Psoas muscle (tissue), 7 donors: ENCODE measurements at regions not wholly inside any gene's neighbourhood (a gene's known extent, or its start where the extent isn't known, plus 50 kb on each side); places are given as distances from the start of the nearest gene placed in this dataset.

Experiments used
- ATAC-seq, 4 donors: fragments of 200-7000 bp; cut with Tn5 transposase; one replicate each; pipeline ENCODE4 v1.9.1; 2020; ENCODE audit warnings: moderate library complexity in 3 of 4, mild to moderate bottlenecking in 2 of 4
- DNase-seq, 2 donors: peaks; one replicate each; pipeline ENCODE4 v3.0.0-alpha.2; 2020
- H3K27ac ChIP-seq: fragments of 200-600 bp; one replicate; pipeline ENCODE4 v1.8.0; 2022
- H3K27me3 ChIP-seq, 3 donors: fragments of 200-600 bp in 1 of 3; one replicate each; pipeline versions ENCODE4 v1.6.1 to v1.8.0; 2013 to 2022; ENCODE audit warnings: low read length in 2 of 3, mild to moderate bottlenecking in 2 of 3, moderate library complexity in 1 of 3; ENCODE audit not compliant: insufficient read depth in 3 of 3
- H3K36me3 ChIP-seq, 2 donors: fragments of 200-600 bp in 1 of 2; one replicate each; pipeline versions ENCODE4 v1.6.1 to v1.8.0; 2013 to 2022; ENCODE audit warnings: low read depth in 1 of 2, mild to moderate bottlenecking in 1 of 2, moderate library complexity in 1 of 2; ENCODE audit not compliant: insufficient read depth in 1 of 2
- H3K4me1 ChIP-seq: fragments of 200-600 bp; one replicate; pipeline ENCODE4 v1.8.0; 2022
- H3K4me3 ChIP-seq: fragments of 200-600 bp; one replicate; pipeline ENCODE4 v1.8.0; 2022; ENCODE audit warnings: mild to moderate bottlenecking
- H3K9me3 ChIP-seq: fragments of 200-600 bp; one replicate; pipeline ENCODE4 v1.8.0; 2022
- CTCF ChIP-seq: fragments of 200-600 bp; IDR thresholded peaks from one replicate; pipeline ENCODE4 v1.8.0; 2022; ENCODE audit warnings: antibody characterized with exemption
- WGBS, 3 donors: extraction: QIAGEN DNeasy Blood & Tissue Kit; methylation state at CpG; one replicate each; pipeline versions ENCODE4 v1.1.6 to v1.1.7; 2013; 5-methylcytosine and 5-hydroxymethylcytosine counted together
- intact Hi-C, 2 donors: fragments of 100-400 bp; cut with DNase I; formaldehyde crosslinking; loops; one replicate each; pipeline versions ENCODE4 v1.11.0 to v1.14.2; 2022
- donor health status: healthy with polysubstance abuse.
- donor health status: DM: no; HTN: no; CAD: no; lungs with moderate emphysema.
- donor health status: Bipolar disorder and iron deficiency.
- donor health status: healthy.
- donor health status: DM: yes; HTN: yes; CAD: no.
- donor health status: DM: no; HTN: no; CAD: no.
- donor health status: DM: yes; HTN: yes; CAD: no.

GRCh38 chr15:81567924-81568323 lies 193.9 kb upstream of the TMC3 start:
- no peak for ATAC-seq
- no peak overlapping the region for H3K27ac ChIP-seq
- intact Hi-C loops, result no loop called here
- no peaks in the 10 kb centered on the region for H3K36me3 ChIP-seq
- no peak overlapping the region for H3K4me3 ChIP-seq
- H3K27me3 ChIP-seq, result peaks cover 0 to 3% (median 0%) of the 10 kb centered on the region in 3 donors
- WGBS, 3 donors, result 69 to 78% (median 75%) methylated on average over 4 of the region's 4 CpGs
- H3K4me1 ChIP-seq, result no peaks in the 10 kb centered on the region
- no peak for TF ChIP-seq CTCF
- H3K9me3 ChIP-seq, result no peaks in the 10 kb centered on the region
- no peak for DNase-seq

GRCh38 chr15:81562986-81563385 lies 189.0 kb upstream of the TMC3 start:
- Histone ChIP-seq H3K4me1 (no peaks in the 10 kb centered on the region), H3K27me3 (peaks cover 0 to 3% (median 3%) of the 10 kb centered on the region in 3 donors), H3K36me3 (no peaks in the 10 kb centered on the region), H3K4me3 (no peak overlapping the region), H3K9me3 (no peaks in the 10 kb centered on the region), H3K27ac (no peak overlapping the region)
- 13 to 20% (median 17%) methylated on average over 2 of the region's 2 CpGs for WGBS, 3 donors
- intact Hi-C loops, result no loop called here
- DNase-seq (no peak), ATAC-seq (no peak)
- no peak for TF ChIP-seq CTCF

GRCh38 chr15:81560405-81560804 lies 186.4 kb upstream of the TMC3 start:
- intact Hi-C loops, result no loop called here
- DNase-seq, result no peak
- no peak for ATAC-seq
- 60 to 74% (median 72%) methylated on average over 1 of the region's 1 CpG for WGBS, 3 donors
- no peak for TF ChIP-seq CTCF
- Histone ChIP-seq H3K4me3 (no peak overlapping the region), H3K4me1 (no peaks in the 10 kb centered on the region), H3K27me3 (peaks cover 0 to 3% (median 3%) of the 10 kb centered on the region in 3 donors), H3K27ac (no peak overlapping the region), H3K36me3 (no peaks in the 10 kb centered on the region), H3K9me3 (no peaks in the 10 kb centered on the region)

GRCh38 chr15:81558056-81558455 lies 184.0 kb upstream of the TMC3 start:
- H3K27ac ChIP-seq, result no peak overlapping the region
- H3K4me1 ChIP-seq, result no peaks in the 10 kb centered on the region
- TF ChIP-seq CTCF, result no peak
- H3K9me3 ChIP-seq, result no peaks in the 10 kb centered on the region
- H3K27me3 ChIP-seq, result peaks cover 0 to 3% (median 0%) of the 10 kb centered on the region in 3 donors
- WGBS, 3 donors, result 83 to 86% (median 84%) methylated on average over 2 of the region's 2 CpGs
- intact Hi-C loops, result no loop called here
- H3K4me3 ChIP-seq, result no peak overlapping the region
- ATAC-seq (no peak), DNase-seq (no peak)
- H3K36me3 ChIP-seq, result no peaks in the 10 kb centered on the region

GRCh38 chr15:81555346-81555745 lies 181.3 kb upstream of the TMC3 start:
- Histone ChIP-seq H3K36me3 (no peaks in the 10 kb centered on the region), H3K9me3 (no peaks in the 10 kb centered on the region), H3K27me3 (peaks cover 0 to 3% (median 0%) of the 10 kb centered on the region in 3 donors), H3K4me3 (no peak overlapping the region), H3K27ac (no peak overlapping the region), H3K4me1 (no peaks in the 10 kb centered on the region)
- intact Hi-C loops, result no loop called here
- no peak for TF ChIP-seq CTCF
- ATAC-seq (no peak), DNase-seq (no peak)
- 91 to 93% (median 93%) methylated on average over 4 of the region's 4 CpGs for WGBS, 3 donors
